Mesenchymal stem cell (in vitro differentiated cells and primary cell): ENCODE measurements at regions not wholly inside any gene's neighbourhood (a gene's known extent, or its start where the extent isn't known, plus 50 kb on each side); places are given as distances from the start of the nearest gene placed in this dataset.

Experiments used
- DNase-seq: peaks from one replicate; pipeline ENCODE4 v3.0.0-alpha.2; 2013
- H2AFZ ChIP-seq: one replicate; pipeline ENCODE4 v1.6.1; 2013; ENCODE audit warnings: low read depth, mild to moderate bottlenecking, control low read depth, inconsistent platforms, low read length, moderate library complexity
- H2AK5ac ChIP-seq: 2 replicates; pipeline ENCODE4 v1.6.1; 2013; ENCODE audit warnings: low read length, moderate library complexity, mild to moderate bottlenecking, inconsistent platforms; ENCODE audit not compliant: severe bottlenecking
- H2BK120ac ChIP-seq: one replicate; pipeline ENCODE4 v1.6.1; 2013; ENCODE audit warnings: low read depth, mild to moderate bottlenecking, inconsistent platforms, low read length, moderate library complexity
- H2BK12ac ChIP-seq, 2 experiments: one replicate each; pipeline ENCODE4 v1.6.1; 2013; ENCODE audit warnings: inconsistent platforms in 2 of 2, low read length in 2 of 2, mild to moderate bottlenecking in 2 of 2, moderate library complexity in 2 of 2, control low read depth in 1 of 2
- H2BK15ac ChIP-seq: one replicate; pipeline ENCODE4 v1.6.1; 2013; ENCODE audit warnings: mild to moderate bottlenecking, low read depth, inconsistent platforms; ENCODE audit not compliant: poor library complexity, severe bottlenecking
- H2BK5ac ChIP-seq: 2 replicates; pipeline ENCODE4 v1.6.1; 2013; ENCODE audit warnings: low read depth, mild to moderate bottlenecking, low read length, control low read depth, inconsistent platforms; ENCODE audit not compliant: poor library complexity, severe bottlenecking
- H3K14ac ChIP-seq, 2 experiments: one replicate each; pipeline ENCODE4 v1.6.1; 2013; ENCODE audit warnings: inconsistent platforms in 2 of 2, low read length in 2 of 2, control low read depth in 1 of 2, mild to moderate bottlenecking in 1 of 2, moderate library complexity in 1 of 2
- H3K18ac ChIP-seq, 2 experiments: one replicate each; pipeline ENCODE4 v1.6.1; 2013; ENCODE audit warnings: inconsistent platforms in 2 of 2, low read length in 2 of 2, control low read depth in 1 of 2, low read depth in 1 of 2, mild to moderate bottlenecking in 1 of 2
- H3K23ac ChIP-seq, 2 experiments: one replicate each; pipeline ENCODE4 v1.6.1; 2013; ENCODE audit warnings: inconsistent platforms in 2 of 2, low read length in 2 of 2, mild to moderate bottlenecking in 2 of 2, moderate library complexity in 2 of 2, control low read depth in 1 of 2
- H3K27ac ChIP-seq: 2 replicates; pipeline ENCODE4 v1.5.1; 2013; ENCODE audit warnings: mild to moderate bottlenecking, moderate library complexity, low read length, control low read depth, inconsistent platforms; ENCODE audit not compliant: poor library complexity, severe bottlenecking
- H3K27me3 ChIP-seq, 2 experiments: 2 replicates each; pipeline versions ENCODE4 v1.6.1 to v1.7.0; 2013; ENCODE audit warnings: low read length in 2 of 2, mild to moderate bottlenecking in 2 of 2, moderate library complexity in 2 of 2, control low read depth in 1 of 2, inconsistent platforms in 1 of 2; ENCODE audit not compliant: control insufficient read depth in 1 of 2, insufficient read depth in 1 of 2
- H3K36me3 ChIP-seq, 2 experiments: 2 replicates each; pipeline versions ENCODE4 v1.6.1 to v1.7.0; 2013; ENCODE audit warnings: low read length in 2 of 2, control low read depth in 1 of 2, inconsistent platforms in 1 of 2, low read depth in 1 of 2, mild to moderate bottlenecking in 1 of 2; ENCODE audit not compliant: insufficient read depth in 2 of 2, control insufficient read depth in 1 of 2
- H3K4ac ChIP-seq, 2 experiments: one replicate each; pipeline ENCODE4 v1.6.1; 2013; ENCODE audit warnings: inconsistent platforms in 2 of 2, low read length in 2 of 2, mild to moderate bottlenecking in 2 of 2, moderate library complexity in 2 of 2, control low read depth in 1 of 2, low read depth in 1 of 2
- H3K4me1 ChIP-seq: 2 replicates; pipeline ENCODE4 v1.6.1; 2013; ENCODE audit warnings: low read depth, low read length, control low read depth; ENCODE audit not compliant: control insufficient read depth, insufficient read depth
- H3K4me2 ChIP-seq: 2 replicates; pipeline ENCODE4 v1.6.1; 2013; ENCODE audit warnings: low read length, mild to moderate bottlenecking, inconsistent platforms; ENCODE audit not compliant: poor library complexity, severe bottlenecking
- H3K4me3 ChIP-seq, 2 experiments: 2 replicates each; pipeline versions ENCODE4 v1.5.1 to v1.7.0; 2013; ENCODE audit warnings: low read length in 2 of 2, mild to moderate bottlenecking in 2 of 2, control low read depth in 1 of 2, low read depth in 1 of 2; ENCODE audit not compliant: insufficient read depth in 1 of 2
- H3K79me1 ChIP-seq: replicated peaks from 2 replicates; pipeline ENCODE4 v1.6.1; 2013; ENCODE audit warnings: mild to moderate bottlenecking, control low read depth, low read length, inconsistent platforms; ENCODE audit not compliant: poor library complexity, severe bottlenecking
- H3K9ac ChIP-seq: 2 replicates; pipeline ENCODE4 v1.7.0; 2013; ENCODE audit warnings: mild to moderate bottlenecking, low read length, moderate library complexity
- H3K9me3 ChIP-seq: 2 replicates; pipeline ENCODE4 v1.7.0; 2013; ENCODE audit warnings: mild to moderate bottlenecking, low read length; ENCODE audit not compliant: control insufficient read depth
- H4K8ac ChIP-seq: one replicate; pipeline ENCODE4 v1.6.1; 2013; ENCODE audit warnings: inconsistent platforms, mild to moderate bottlenecking, low read length, moderate library complexity
- H4K91ac ChIP-seq: one replicate; pipeline ENCODE4 v1.6.1; 2013; ENCODE audit warnings: mild to moderate bottlenecking, low read length, inconsistent platforms
- WGBS: methylation state at CpG from one replicate; pipeline ENCODE4 v1.1.7; 2013; ENCODE audit warnings: mixed read lengths; 5-methylcytosine and 5-hydroxymethylcytosine counted together

- peaks cover 4% of the 10 kb centered on the region for H3K9me3 ChIP-seq
- DNase-seq = no peak
- no peak overlapping the region for H2BK120ac ChIP-seq
- H3K4me2 ChIP-seq = no peak overlapping the region
- H3K4me1 ChIP-seq = no peaks in the 10 kb centered on the region
- H3K23ac ChIP-seq = no peak overlapping the region
- H2AK5ac ChIP-seq = no peak overlapping the region
- H3K27me3 ChIP-seq = no peaks in the 10 kb centered on the region
- H3K18ac ChIP-seq = no peak overlapping the region
- H2BK5ac ChIP-seq = peak overlapping the region; percentile 4
- H3K4me3 ChIP-seq = no peak overlapping the region
- no peak overlapping the region for H3K9ac ChIP-seq
- peak overlapping the region in 1 of 2 experiments; percentile 49 for H3K14ac ChIP-seq
- no peak overlapping the region for H2BK12ac ChIP-seq
- WGBS = 95% methylated on average over 3 of the region's 3 CpGs
- H3K4ac ChIP-seq = no peak overlapping the region
- no peak overlapping the region for H4K91ac ChIP-seq
- H3K79me1 ChIP-seq = no peaks in the 10 kb centered on the region
- no peaks in the 10 kb centered on the region for H3K36me3 ChIP-seq
- H4K8ac ChIP-seq = no peak overlapping the region
- no peak overlapping the region for H2AFZ ChIP-seq
- no peak overlapping the region for H3K27ac ChIP-seq
- H2BK15ac ChIP-seq = no peak overlapping the region
Measured at GRCh38 chr12:19695244-19696098, 256.2 kb downstream of the AEBP2 start.

GRCh38 chr12:19700969-19701368 lies 261.7 kb downstream of the AEBP2 start:
- peaks cover 36% of the 10 kb centered on the region for H3K9me3 ChIP-seq
- H4K91ac ChIP-seq = peak overlapping the region; percentile 47
- no peaks in the 10 kb centered on the region for H3K4me1 ChIP-seq
- no peak overlapping the region for H3K4me3 ChIP-seq
- no peak overlapping the region for H3K27ac ChIP-seq
- no peak overlapping the region for H3K23ac ChIP-seq
- no peaks in the 10 kb centered on the region for H3K79me1 ChIP-seq
- no peaks in the 10 kb centered on the region for H3K27me3 ChIP-seq
- H3K4ac ChIP-seq = no peak overlapping the region
- H2BK120ac ChIP-seq = no peak overlapping the region
- H3K14ac ChIP-seq = peak overlapping the region in 1 of 2 experiments; percentile 80
- DNase-seq = no peak
- no peak overlapping the region for H4K8ac ChIP-seq
- no peak overlapping the region for H2BK12ac ChIP-seq
- H2AK5ac ChIP-seq = no peak overlapping the region
- peaks cover 0 to 5% of the 10 kb centered on the region in 2 experiments for H3K36me3 ChIP-seq
- H3K4me2 ChIP-seq = no peak overlapping the region
- H3K9ac ChIP-seq = no peak overlapping the region
- H3K18ac ChIP-seq = no peak overlapping the region
- no peak overlapping the region for H2BK5ac ChIP-seq
- H2BK15ac ChIP-seq = no peak overlapping the region
- 93% methylated on average over 3 of the region's 4 CpGs for WGBS
- no peak overlapping the region for H2AFZ ChIP-seq

GRCh38 chr12:19704966-19705365 lies 265.7 kb downstream of the AEBP2 start:
- Histone ChIP-seq H2BK12ac (no peak overlapping the region), H2AFZ (no peak overlapping the region), H3K4me1 (no peaks in the 10 kb centered on the region), H3K4ac (no peak overlapping the region), H3K27me3 (no peaks in the 10 kb centered on the region), H2BK15ac (no peak overlapping the region), H3K27ac (no peak overlapping the region), H3K4me2 (no peak overlapping the region), H2BK5ac (no peak overlapping the region), H3K14ac (no peak overlapping the region), H3K79me1 (no peaks in the 10 kb centered on the region), H2AK5ac (no peak overlapping the region), H3K23ac (no peak overlapping the region), H3K9ac (no peak overlapping the region), H4K8ac (no peak overlapping the region), H3K9me3 (peaks cover 49% of the 10 kb centered on the region), H3K18ac (no peak overlapping the region), H4K91ac (no peak overlapping the region), H3K36me3 (peaks cover 0 to 5% of the 10 kb centered on the region in 2 experiments), H3K4me3 (no peak overlapping the region), H2BK120ac (no peak overlapping the region)
- no peak for DNase-seq
- 86% methylated on average over 1 of the region's 1 CpG for WGBS

GRCh38 chr12:19706936-19707335 lies 267.6 kb downstream of the AEBP2 start:
- Histone ChIP-seq H3K4me3 (no peak overlapping the region), H2AFZ (no peak overlapping the region), H2BK12ac (no peak overlapping the region), H3K14ac (no peak overlapping the region), H2BK5ac (no peak overlapping the region), H4K8ac (no peak overlapping the region), H3K27me3 (no peaks in the 10 kb centered on the region), H3K9me3 (peaks cover 42% of the 10 kb centered on the region), H3K9ac (no peak overlapping the region), H4K91ac (no peak overlapping the region), H3K4ac (no peak overlapping the region), H2BK120ac (no peak overlapping the region), H3K27ac (no peak overlapping the region), H3K23ac (no peak overlapping the region), H2BK15ac (no peak overlapping the region), H3K18ac (no peak overlapping the region), H3K36me3 (no peaks in the 10 kb centered on the region), H3K79me1 (no peaks in the 10 kb centered on the region), H3K4me2 (no peak overlapping the region), H3K4me1 (peaks cover 5% of the 10 kb centered on the region), H2AK5ac (no peak overlapping the region)
- DNase-seq = no peak
- WGBS = 86% methylated on average over 1 of the region's 1 CpG
